ENCODE measurements at regions not wholly inside any gene's neighbourhood (a gene's known extent, or its start where the extent isn't known, plus 50 kb on each side); places are given as distances from the start of the nearest gene placed in this dataset.
"Not testable (repeated sequence)": the region's sequence is repeated elsewhere in the genome, so short reads cannot be mapped to it uniquely, and the experiment has no call there.

DNA sequence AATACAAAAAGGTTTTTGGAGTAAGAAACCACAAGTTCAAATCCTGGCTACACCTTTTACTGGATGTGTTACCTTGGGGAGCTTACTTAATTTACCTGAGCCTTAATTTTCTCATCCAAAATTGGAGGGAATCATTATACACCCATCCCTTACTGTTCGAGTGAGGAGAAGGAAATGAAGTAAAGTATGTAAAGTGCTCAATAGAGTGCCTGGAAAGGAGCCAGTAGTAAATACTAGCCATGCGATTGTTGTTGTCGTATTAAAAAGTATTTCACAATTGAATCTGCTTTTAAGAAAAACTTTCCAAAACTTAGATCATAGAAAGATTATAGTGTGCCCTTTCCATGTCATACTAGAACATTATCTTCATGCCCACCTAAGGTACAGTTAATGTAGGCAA, 124.5 kb downstream of the ATXN3L start:
- Mint-ChIP-seq H3K27me3 (ENCODE audit: low read depth) (no peaks in the 10 kb centered on the region), H3K27ac (ENCODE audit: unreplicated experiment) (no peak overlapping the region), H3K9me3 (peaks cover 11% of the 10 kb centered on the region), H3K36me3 (ENCODE audit: low read depth) (no peaks in the 10 kb centered on the region), H3K4me1 (peaks cover 28% of the 10 kb centered on the region), H3K4me3 (no peak overlapping the region)
- no peak for DNase-seq (ENCODE audit: low read depth, low spot score)
- TF ChIP-seq, protein P1, sequence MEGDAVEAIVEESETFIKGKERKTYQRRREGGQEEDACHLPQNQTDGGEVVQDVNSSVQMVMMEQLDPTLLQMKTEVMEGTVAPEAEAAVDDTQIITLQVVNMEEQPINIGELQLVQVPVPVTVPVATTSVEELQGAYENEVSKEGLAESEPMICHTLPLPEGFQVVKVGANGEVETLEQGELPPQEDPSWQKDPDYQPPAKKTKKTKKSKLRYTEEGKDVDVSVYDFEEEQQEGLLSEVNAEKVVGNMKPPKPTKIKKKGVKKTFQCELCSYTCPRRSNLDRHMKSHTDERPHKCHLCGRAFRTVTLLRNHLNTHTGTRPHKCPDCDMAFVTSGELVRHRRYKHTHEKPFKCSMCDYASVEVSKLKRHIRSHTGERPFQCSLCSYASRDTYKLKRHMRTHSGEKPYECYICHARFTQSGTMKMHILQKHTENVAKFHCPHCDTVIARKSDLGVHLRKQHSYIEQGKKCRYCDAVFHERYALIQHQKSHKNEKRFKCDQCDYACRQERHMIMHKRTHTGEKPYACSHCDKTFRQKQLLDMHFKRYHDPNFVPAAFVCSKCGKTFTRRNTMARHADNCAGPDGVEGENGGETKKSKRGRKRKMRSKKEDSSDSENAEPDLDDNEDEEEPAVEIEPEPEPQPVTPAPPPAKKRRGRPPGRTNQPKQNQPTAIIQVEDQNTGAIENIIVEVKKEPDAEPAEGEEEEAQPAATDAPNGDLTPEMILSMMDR (conservative IDR thresholded peaks at IDR 0.05): no peak

DNA sequence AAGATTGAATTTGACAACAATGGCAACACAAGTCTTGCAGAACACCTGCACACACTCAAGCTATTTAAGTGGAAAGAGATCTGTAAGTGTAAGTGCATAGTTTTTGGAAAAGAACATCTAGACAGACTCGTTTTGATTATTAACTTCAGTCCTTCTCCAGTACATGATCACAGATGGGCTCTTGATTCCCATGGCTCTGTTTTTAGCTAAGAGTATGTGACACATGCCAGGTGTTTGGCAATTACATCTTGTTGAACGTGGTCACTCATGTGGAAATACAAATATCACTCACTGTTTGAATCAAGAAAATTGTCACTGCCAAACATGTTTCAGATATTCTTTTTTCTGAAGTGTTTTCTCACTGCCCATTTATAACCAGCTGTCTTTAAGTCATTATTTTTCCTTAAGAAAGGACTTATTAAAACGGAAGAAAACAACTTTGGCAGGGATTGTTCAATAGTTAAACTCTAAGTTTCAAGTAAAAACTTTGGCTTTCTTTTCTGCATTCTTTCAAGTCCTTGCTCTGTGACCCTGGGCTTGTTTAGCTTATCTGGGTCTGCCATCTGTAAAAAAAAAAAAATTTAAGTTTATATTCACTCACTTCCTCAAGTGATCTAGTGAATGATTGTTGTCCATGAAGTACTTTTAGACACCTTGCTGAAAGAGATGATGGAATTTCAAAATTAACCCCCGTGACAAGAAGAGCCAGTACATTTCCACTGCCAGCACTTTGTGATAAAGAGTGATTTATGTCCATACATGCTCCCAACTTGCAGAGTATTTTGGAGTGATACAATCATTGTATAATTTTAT, 125.4 kb downstream of the ATXN3L start:
- Mint-ChIP-seq H3K27me3 (ENCODE audit: low read depth) (no peaks in the 10 kb centered on the region), H3K4me1 (peaks cover 23% of the 10 kb centered on the region), H3K9me3 (peaks cover 3% of the 10 kb centered on the region), H3K36me3 (ENCODE audit: low read depth) (no peaks in the 10 kb centered on the region), H3K27ac (ENCODE audit: unreplicated experiment) (no peak overlapping the region), H3K4me3 (no peak overlapping the region)
- TF ChIP-seq, protein P1 (conservative IDR thresholded peaks at IDR 0.05): no peak
- no peak for DNase-seq (ENCODE audit: low read depth, low spot score)

DNA sequence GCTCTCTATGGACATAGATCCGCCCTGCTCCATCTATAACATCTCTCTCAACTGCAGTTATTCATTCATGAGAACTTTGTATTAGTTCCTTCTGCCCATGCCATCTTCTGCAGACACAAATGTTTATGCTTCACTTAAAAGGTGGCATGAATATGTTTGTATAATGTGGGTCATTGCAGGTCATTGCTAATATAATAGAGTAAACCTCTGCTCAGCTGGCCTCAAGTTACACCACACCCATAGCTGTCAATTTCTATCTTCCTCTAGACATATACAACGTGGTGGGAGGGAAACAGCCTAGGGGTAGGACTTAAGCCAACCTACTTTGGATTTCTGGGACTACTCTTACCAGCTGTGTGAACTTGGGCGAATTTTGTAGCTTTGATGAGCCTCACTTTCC, 129.8 kb downstream of the ATXN3L start:
- DNase-seq (ENCODE audit: low read depth, low spot score): no peak
- Mint-ChIP-seq H3K27me3 (ENCODE audit: low read depth) (no peaks in the 10 kb centered on the region), H3K36me3 (ENCODE audit: low read depth) (no peaks in the 10 kb centered on the region), H3K27ac (ENCODE audit: unreplicated experiment) (no peak overlapping the region), H3K9me3 (no peaks in the 10 kb centered on the region), H3K4me3 (no peak overlapping the region), H3K4me1 (peaks cover 3% of the 10 kb centered on the region)
- TF ChIP-seq, protein P1 (conservative IDR thresholded peaks at IDR 0.05): no peak

DNA sequence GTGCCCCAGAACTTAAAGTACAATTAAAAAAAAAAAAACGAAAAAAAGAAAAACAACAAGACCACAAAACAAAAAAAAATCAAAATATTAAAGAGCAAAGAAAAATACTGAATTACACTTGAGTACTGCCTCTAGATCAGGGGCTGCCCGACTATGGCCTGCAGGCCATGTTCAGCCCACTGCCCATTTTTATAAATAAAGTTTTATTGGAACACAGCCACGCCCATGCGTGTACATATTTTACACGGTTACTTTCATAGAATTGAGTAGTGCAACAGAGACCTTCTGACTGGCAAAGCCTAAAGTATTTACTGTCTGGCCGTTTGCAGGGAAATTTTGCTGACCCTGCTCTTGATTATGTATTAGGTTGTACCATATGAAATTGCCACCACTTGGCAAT, 130.5 kb downstream of the ATXN3L start:
- Mint-ChIP-seq H3K27ac (ENCODE audit: unreplicated experiment) (no peak overlapping the region), H3K36me3 (ENCODE audit: low read depth) (peaks cover 4% of the 10 kb centered on the region), H3K4me3 (no peak overlapping the region), H3K9me3 (peaks cover 5% of the 10 kb centered on the region), H3K27me3 (ENCODE audit: low read depth) (no peaks in the 10 kb centered on the region), H3K4me1 (peaks cover 3% of the 10 kb centered on the region)
- TF ChIP-seq, protein P1 (conservative IDR thresholded peaks at IDR 0.05): no peak
- DNase-seq (ENCODE audit: low read depth, low spot score): no peak

DNA sequence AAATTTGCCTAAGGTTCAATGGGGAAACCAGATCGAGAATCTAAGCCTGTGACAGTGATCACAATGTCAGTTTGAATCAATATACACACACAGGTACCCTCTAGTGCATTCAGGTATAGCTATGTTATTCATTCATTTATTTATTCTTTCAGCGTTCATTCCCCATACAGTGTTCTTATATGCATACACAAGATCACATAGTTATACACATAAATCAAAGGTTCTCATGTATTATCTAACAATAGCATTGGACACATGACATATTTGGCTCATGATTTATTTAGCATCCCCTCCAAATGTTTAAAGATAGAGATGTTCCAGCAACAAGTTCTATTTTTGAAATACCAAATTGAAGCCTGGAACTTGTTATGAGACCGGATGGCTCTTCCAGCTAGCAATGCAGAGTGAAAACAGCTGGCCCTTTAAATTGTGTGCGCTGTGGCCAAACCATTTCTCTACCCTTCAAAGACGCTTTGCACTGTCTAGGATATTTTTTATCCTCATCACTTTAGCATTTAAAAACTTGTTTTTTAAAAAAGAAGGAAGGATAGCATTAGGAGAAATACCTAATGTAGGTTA, 131.0 kb downstream of the ATXN3L start:
- TF ChIP-seq, protein P1 (conservative IDR thresholded peaks at IDR 0.05): no peak
- Mint-ChIP-seq H3K4me1 (peaks cover 3% of the 10 kb centered on the region), H3K4me3 (no peak overlapping the region), H3K27ac (ENCODE audit: unreplicated experiment) (no peak overlapping the region), H3K36me3 (ENCODE audit: low read depth) (peaks cover 9% of the 10 kb centered on the region), H3K9me3 (peaks cover 11% of the 10 kb centered on the region), H3K27me3 (ENCODE audit: low read depth) (no peaks in the 10 kb centered on the region)
- DNase-seq (ENCODE audit: low read depth, low spot score): no peak

DNA sequence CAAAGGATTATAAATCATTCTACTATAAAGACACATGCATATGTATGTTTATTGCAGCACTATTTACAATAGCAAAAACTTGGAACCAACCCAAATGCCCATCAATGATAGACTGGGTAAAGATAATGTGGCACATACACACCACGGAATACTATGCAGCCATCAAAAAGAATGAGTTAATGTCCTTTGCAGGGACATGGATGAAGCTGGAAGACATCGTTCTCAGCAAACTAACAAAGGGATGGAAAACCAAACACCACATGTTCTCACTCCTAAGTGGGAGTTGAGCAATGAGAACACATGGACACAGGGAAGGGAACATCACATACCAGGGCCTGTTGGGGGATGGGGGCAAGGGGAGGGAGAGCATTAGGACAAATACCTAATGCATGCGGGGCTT, 133.2 kb downstream of the ATXN3L start:
- not testable (repeated sequence) for H3K27ac Mint-ChIP-seq (ENCODE audit: unreplicated experiment); H3K4me1 Mint-ChIP-seq; H3K4me3 Mint-ChIP-seq; DNase-seq (ENCODE audit: low read depth, low spot score); H3K27me3 Mint-ChIP-seq (ENCODE audit: low read depth)
- Mint-ChIP-seq H3K36me3 (ENCODE audit: low read depth) (peaks cover 11% of the 10 kb centered on the region), H3K9me3 (peaks cover 13% of the 10 kb centered on the region)
